GM21528 (cell line): ENCODE measurements at regions not wholly inside any gene's neighbourhood (a gene's known extent, or its start where the extent isn't known, plus 50 kb on each side); places are given as distances from the start of the nearest gene placed in this dataset.
"Not testable (repeated sequence)": the region's sequence is repeated elsewhere in the genome, so short reads cannot be mapped to it uniquely, and the experiment has no call there.

ENCODE experiments used
- ATAC-seq: cut with Tn5 transposase; IDR thresholded peaks from one replicate; pipeline ENCODE4 v1.9.1; 2021; ENCODE audit warnings: mild to moderate bottlenecking, moderate library complexity; ENCODE audit not compliant: unreplicated experiment, low FRiP score

GRCh38 chr13:67554746-67555452 is 324.8 kb upstream of the PCDH9 start:
- ATAC-seq, result no peak

GRCh38 chr13:67554286-67554685 is 324.1 kb upstream of the PCDH9 start:
- ATAC-seq, result no peak

DNA sequence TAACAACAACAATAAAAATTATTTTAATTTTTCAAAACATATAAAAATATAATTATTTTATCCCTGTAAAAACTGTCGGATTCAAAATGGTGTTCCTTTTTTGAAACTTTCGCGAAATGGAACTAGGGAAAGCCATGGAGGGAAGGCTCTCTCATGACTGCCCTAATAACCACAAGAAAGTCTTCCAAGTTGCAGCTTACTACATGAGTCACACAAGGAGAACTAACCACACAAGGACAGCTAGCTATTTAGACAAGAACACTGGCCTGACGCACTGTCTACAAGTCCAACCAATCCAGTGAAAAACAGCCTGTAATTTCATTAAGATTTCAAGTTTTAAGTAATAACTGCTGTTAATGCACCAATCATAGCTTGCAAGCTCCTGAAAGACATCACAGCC is 319.2 kb upstream of the PCDH9 start:
- no peak for ATAC-seq

DNA sequence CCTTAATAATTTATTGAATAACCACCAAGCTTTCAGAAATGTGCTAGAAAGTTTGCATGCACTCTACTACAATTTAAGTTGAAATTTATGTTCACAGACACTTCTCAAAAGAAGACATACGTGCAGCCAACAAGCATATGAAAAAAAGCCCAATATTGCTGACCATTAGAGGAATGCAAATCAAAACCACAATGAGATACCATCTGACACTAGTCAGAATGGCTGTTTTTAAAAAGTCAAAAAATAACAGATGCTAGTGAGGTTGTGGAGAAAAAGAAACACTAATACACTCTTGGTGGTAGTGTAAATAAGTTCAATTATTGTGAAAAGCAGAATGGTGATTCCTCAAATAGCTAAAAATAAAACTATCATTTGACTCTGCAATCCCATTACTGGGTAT is 308.8 kb upstream of the PCDH9 start:
- no peak for ATAC-seq

DNA sequence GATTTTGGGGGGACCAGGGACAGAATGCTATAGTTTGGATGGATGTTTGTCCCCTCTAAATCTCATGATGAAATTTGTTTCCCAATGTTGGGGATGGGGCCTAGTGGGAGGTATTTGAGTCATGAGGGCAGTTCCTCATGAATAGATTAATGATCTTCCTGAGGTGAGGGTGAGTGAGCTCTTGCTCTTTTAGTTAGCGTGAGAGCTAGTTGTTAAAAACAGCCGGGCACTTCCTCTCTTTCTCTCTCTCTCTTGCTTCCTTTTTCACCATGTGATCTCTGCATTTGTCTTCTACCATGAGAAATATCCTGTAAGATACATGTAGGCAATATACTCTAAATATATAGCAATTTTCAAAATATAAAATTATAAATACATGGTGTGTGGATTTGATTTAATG is 290.8 kb upstream of the PCDH9 start:
- no peak for ATAC-seq

- ATAC-seq, result no peak
Observed at GRCh38 chr13:67519356-67519755, 289.2 kb upstream of the PCDH9 start.

- ATAC-seq, result no peak
Observed at GRCh38 chr13:67518785-67519184, 288.6 kb upstream of the PCDH9 start.

GRCh38 chr13:67515895-67516294 is 285.8 kb upstream of the PCDH9 start:
- ATAC-seq, result no peak

DNA sequence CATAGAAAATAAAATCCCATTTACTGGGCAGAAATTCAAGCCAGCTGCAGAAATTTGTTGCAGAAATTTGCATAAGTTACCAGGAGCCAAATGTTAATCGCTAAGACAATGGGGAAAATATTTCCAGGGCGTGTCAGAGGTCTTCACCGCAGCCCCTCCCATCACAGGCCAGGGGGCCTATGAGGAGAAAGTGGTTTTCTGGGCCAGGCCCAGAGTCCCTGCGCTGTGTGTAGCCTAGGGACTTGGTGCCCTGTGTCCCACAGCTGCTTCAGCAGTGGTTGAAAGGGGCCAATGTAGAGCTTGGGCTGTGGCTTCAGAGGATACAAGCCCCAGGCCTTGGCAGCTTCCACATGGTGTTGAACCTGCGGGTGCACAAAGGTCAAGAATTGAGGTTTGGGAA is 278.9 kb upstream of the PCDH9 start:
- no peak for ATAC-seq

DNA sequence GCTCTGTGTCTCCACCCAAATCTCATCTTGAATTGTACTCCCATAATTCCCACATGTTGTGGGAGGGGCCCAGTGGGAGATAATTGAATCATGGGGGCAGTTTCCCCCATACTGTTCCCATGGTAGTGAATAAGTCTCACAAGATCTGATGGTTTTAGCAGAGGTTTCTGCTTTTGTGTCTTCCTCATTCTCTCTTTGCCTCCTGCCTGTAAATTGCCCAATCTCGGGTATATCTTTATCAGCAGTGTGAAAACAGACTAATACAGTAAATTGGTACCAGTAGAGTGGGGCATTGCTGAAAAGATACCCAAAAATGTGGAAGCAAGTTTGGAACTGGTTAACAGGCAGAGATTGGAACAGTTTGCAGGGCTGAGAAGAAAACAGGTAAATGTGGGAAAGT is 278.1 kb upstream of the PCDH9 start:
- ATAC-seq, result not testable (repeated sequence)

- ATAC-seq, result no peak
Observed at GRCh38 chr13:67506407-67506806, 276.3 kb upstream of the PCDH9 start.

- ATAC-seq, result no peak
Observed at GRCh38 chr13:67505376-67505775, 275.2 kb upstream of the PCDH9 start.

- no peak for ATAC-seq
Observed at GRCh38 chr13:67498948-67499347, 268.8 kb upstream of the PCDH9 start.

GRCh38 chr13:67493835-67494234 is 263.7 kb upstream of the PCDH9 start:
- ATAC-seq, result no peak

DNA sequence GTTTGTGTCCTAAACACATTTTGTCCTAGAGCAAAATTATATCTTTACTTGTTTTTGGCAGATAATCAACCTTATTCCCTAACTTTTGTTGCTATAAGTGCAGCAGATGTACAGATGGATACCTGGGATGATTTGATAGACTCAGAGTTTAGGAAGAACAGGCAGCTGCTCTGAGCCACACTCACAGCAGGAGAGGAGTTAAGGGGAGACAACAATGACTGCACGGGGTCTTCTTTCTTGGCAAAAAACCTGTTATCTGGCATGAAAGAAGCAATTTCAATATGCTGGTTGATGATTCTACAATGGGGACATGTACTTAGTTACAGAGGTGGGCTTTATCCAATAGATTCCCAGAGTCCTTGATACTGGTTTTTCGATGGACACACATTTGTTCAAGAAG is 258.9 kb upstream of the PCDH9 start:
- no peak for ATAC-seq

GRCh38 chr13:67481445-67481844 is 251.3 kb upstream of the PCDH9 start:
- no peak for ATAC-seq

GRCh38 chr13:67474115-67474514 is 244.0 kb upstream of the PCDH9 start:
- ATAC-seq, result no peak

GRCh38 chr13:67469623-67470022 is 239.5 kb upstream of the PCDH9 start:
- ATAC-seq, result no peak

DNA sequence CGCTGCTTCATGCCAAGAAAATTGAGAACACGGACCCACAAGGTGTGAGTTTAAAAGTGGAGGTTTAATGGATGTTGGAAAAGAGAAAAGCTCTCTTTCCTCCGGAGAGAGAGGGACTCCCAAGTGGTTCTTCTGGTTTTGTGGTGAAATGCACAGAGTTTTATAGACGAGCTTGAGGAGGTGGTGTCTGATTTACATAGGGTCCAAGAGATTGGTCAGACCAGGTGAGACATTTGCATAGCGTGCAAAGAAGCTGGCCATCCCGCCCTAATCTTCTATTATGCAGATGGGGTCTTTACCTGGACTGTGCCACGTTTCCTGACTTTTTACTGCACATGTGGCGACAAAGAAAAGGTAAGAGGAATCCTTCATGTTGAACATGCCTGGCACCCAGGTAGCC is 236.4 kb upstream of the PCDH9 start:
- no peak for ATAC-seq

DNA sequence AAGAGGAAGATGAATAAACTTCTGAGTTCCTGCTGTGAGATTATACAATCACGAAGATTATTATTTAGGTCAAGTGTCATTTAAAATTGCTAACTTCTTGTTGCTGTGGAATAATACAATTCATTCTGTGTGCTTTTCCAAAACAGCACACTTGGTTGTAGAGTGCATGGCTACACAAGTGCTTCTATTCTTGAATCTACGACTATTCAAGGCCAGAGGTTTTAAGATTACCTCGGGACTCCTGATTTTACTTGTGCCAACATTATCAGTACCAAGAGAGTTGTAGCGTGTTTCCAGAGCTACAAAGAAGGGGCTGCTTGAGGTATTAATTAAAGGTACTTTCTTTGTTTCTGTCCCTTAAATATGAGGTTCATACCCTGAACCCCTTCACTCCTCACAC is 234.0 kb upstream of the PCDH9 start:
- no peak for ATAC-seq

DNA sequence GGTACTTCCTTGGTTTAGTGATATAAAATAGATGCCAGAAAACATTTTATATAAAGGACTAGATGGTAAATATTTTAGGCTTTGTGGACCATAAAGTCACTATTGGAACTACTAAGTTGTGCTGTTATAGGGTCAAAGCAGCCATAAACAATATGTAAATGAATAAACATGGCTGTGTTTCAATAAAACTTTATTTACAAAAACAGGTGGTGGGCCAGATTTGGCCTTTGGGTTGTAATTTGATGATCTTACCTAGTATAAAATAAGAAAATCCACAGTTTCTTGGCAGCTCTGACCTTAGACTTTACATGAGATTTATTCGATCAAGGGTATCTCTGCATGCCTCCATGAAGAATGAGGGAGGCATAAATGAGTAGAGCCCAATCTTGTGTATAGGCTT is 232.0 kb upstream of the PCDH9 start:
- no peak for ATAC-seq

GRCh38 chr13:67452526-67452925 is 222.4 kb upstream of the PCDH9 start:
- not testable (repeated sequence) for ATAC-seq

- no peak for ATAC-seq
Observed at GRCh38 chr13:67445436-67445835, 215.3 kb upstream of the PCDH9 start.
